HCT116 (cell line): ENCODE measurements at regions not wholly inside any gene's neighbourhood (a gene's known extent, or its start where the extent isn't known, plus 50 kb on each side); places are given as distances from the start of the nearest gene placed in this dataset.
"Not testable (repeated sequence)": the region's sequence is repeated elsewhere in the genome, so short reads cannot be mapped to it uniquely, and the experiment has no call there.

Experiments
- ATAC-seq: fragments of 200-7000 bp; cut with Tn5 transposase; 2 replicates; pipeline ENCODE4 v1.9.1; 2020; ENCODE audit warnings: mild to moderate bottlenecking, moderate library complexity
- BruUV-seq: library from RNA; stranded (reverse); fragments of 400-500 nt; replicated peaks from 2 replicates; lab custom pipeline; 2021; lab: Mats Ljungman, UMichigan
- CTCF ChIA-PET: fragments of 300-600 bp; sonication (Branson Sonifier 250); formaldehyde crosslinking; loops from one replicate; lab custom pipeline; 2021; ENCODE audit warnings: antibody characterized with exemption; lab: Charles Lee
- POLR2A ChIA-PET: fragments of 300-600, 350-600 bp; sonication (Branson Sonifier 250); formaldehyde crosslinking; loops from one replicate; lab custom pipeline; 2021; ENCODE audit warnings: antibody characterized with exemption; lab: Charles Lee
- RAD21 ChIA-PET, 2 experiments: fragments of 300-600 bp; sonication (Branson Sonifier 250); formaldehyde crosslinking; loops; one replicate each; lab custom pipeline; 2023; ENCODE audit warnings: low total read pairs in 2 of 2; ENCODE audit not compliant: uncharacterized antibody in 2 of 2, unreplicated experiment in 2 of 2, low non-redundant PET in 1 of 2; lab: Charles Lee
- DNase-seq: peaks from one replicate; pipeline ENCODE4 v3.0.0-alpha.2; 2010; ENCODE audit warnings: low read depth, low spot score
- H2AFZ ChIP-seq: fragments of 200-600 bp; shearing (Covaris generic), sonication (generic); 2 replicates; pipeline ENCODE4 v1.6.1; 2017; ENCODE audit warnings: low read depth, mixed run types, mixed read lengths, antibody characterized with exemption, low read length; ENCODE audit not compliant: poor library complexity, severe bottlenecking
- H3K27ac ChIP-seq: 2 replicates; pipeline ENCODE4 v1.5.1; 2012; ENCODE audit warnings: low read depth, low read length
- H3K27me3 ChIP-seq: fragments of 200-600 bp; sonication (generic); 2 replicates; pipeline ENCODE4 v1.6.1; 2016; ENCODE audit warnings: mixed run types, low read length, mixed read lengths; ENCODE audit not compliant: insufficient read depth
- H3K36me3 ChIP-seq, 2 experiments: fragments of 200-500 bp in 1 of 2; fragments of 200-600 bp in 1 of 2; sonication (Bioruptor generic) in 1 of 2; sonication (generic) in 1 of 2; 2 replicates each; pipeline versions ENCODE4 v1.5.1 to v1.6.1; 2014 to 2016; ENCODE audit warnings: low read length in 2 of 2, inconsistent platforms in 1 of 2, mixed read lengths in 1 of 2, mixed run types in 1 of 2; ENCODE audit not compliant: insufficient read depth in 2 of 2, control insufficient read depth in 1 of 2
- H3K4me1 ChIP-seq, 2 experiments: fragments of 200-600 bp in 1 of 2; sonication (generic) in 1 of 2; 2 replicates each; pipeline versions ENCODE4 v1.5.1 to v1.6.1; 2012 to 2017; ENCODE audit warnings: low read length in 2 of 2, inconsistent platforms in 1 of 2, mild to moderate bottlenecking in 1 of 2, mixed read lengths in 1 of 2, mixed run types in 1 of 2, moderate library complexity in 1 of 2; ENCODE audit not compliant: insufficient read depth in 2 of 2, control insufficient read depth in 1 of 2
- H3K4me2 ChIP-seq: fragments of 200-600 bp; sonication (generic); 2 replicates; pipeline ENCODE4 v1.6.1; 2017; ENCODE audit warnings: mixed run types, low read length, mixed read lengths
- H3K4me3 ChIP-seq, 2 experiments: fragments of 200-600 bp in 1 of 2; sonication (generic) in 1 of 2; replicated peaks in 1 of 2; 2 replicates each; pipeline ENCODE4 v1.5.1; 2011 to 2016; ENCODE audit warnings: low read length in 2 of 2, control low read depth in 1 of 2, low read depth in 1 of 2, mild to moderate bottlenecking in 1 of 2, mixed read lengths in 1 of 2, mixed run types in 1 of 2
- H3K79me2 ChIP-seq: fragments of 200-600 bp; sonication (generic); 2 replicates; pipeline ENCODE4 v1.6.1; 2017; ENCODE audit warnings: mild to moderate bottlenecking, mixed run types, low read length, moderate library complexity, mixed read lengths; ENCODE audit not compliant: insufficient read depth
- H3K9ac ChIP-seq: fragments of 200-600 bp; sonication (generic); 2 replicates; pipeline ENCODE4 v1.6.1; 2016; ENCODE audit warnings: low read length, mixed read lengths
- H3K9me2 ChIP-seq: fragments of 200-600 bp; sonication (generic), shearing (Covaris generic); 2 replicates; pipeline ENCODE4 v1.6.1; 2017; ENCODE audit warnings: mixed run types, mild to moderate bottlenecking, moderate library complexity; ENCODE audit not compliant: insufficient read depth
- H3K9me3 ChIP-seq, 2 experiments: fragments of 200-500 bp in 1 of 2; fragments of 200-600 bp in 1 of 2; sonication (Bioruptor generic) in 1 of 2; sonication (generic) in 1 of 2; 2 replicates each; pipeline ENCODE4 v1.6.1; 2014 to 2017; ENCODE audit warnings: low read length in 2 of 2, mixed read lengths in 2 of 2, inconsistent platforms in 1 of 2, low read depth in 1 of 2, mild to moderate bottlenecking in 1 of 2, mixed run types in 1 of 2, moderate library complexity in 1 of 2; ENCODE audit not compliant: control insufficient read depth in 1 of 2, insufficient read depth in 1 of 2
- H4K20me1 ChIP-seq: fragments of 200-600 bp; sonication (generic), shearing (Covaris generic); 2 replicates; pipeline ENCODE4 v1.6.1; 2017; ENCODE audit warnings: mixed run types, mild to moderate bottlenecking, moderate library complexity; ENCODE audit not compliant: insufficient read depth
- intact Hi-C: fragments of 100-400 bp; cut with micrococcal nuclease; formaldehyde crosslinking; loops from 2 replicates; pipeline ENCODE4 v1.10.0; 2022

DNA sequence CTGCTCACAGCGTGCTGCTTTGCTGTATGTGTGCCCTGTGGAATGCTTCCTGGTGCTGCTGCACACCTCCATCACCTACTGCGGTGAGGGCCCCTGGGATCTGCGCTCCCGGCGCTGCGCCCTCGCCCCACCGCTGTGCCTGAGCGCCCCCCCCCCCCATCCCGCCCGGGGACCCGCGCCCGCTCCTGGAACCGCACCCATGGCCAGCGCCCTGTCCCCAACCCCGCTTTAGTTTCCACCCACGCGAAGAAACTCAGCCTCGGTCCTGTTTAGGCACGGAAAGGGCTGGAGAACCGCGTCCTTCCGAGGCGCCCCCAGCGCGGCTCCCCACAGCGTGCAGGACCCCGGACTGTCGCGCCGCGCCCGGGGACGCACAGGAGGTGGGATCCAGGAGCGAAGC lies 265.5 kb downstream of the POTEB3 start:
- H3K27ac ChIP-seq, DNase-seq, CTCF ChIA-PET, H3K4me1 ChIP-seq, H3K4me3 ChIP-seq, H3K79me2 ChIP-seq, ATAC-seq, H3K9me2 ChIP-seq, RAD21 ChIA-PET, H3K9me3 ChIP-seq, H3K4me2 ChIP-seq, H2AFZ ChIP-seq, H3K27me3 ChIP-seq, H4K20me1 ChIP-seq, H3K36me3 ChIP-seq, BruUV-seq, H3K9ac ChIP-seq, intact Hi-C loops, POLR2A ChIA-PET: not testable (repeated sequence)

DNA sequence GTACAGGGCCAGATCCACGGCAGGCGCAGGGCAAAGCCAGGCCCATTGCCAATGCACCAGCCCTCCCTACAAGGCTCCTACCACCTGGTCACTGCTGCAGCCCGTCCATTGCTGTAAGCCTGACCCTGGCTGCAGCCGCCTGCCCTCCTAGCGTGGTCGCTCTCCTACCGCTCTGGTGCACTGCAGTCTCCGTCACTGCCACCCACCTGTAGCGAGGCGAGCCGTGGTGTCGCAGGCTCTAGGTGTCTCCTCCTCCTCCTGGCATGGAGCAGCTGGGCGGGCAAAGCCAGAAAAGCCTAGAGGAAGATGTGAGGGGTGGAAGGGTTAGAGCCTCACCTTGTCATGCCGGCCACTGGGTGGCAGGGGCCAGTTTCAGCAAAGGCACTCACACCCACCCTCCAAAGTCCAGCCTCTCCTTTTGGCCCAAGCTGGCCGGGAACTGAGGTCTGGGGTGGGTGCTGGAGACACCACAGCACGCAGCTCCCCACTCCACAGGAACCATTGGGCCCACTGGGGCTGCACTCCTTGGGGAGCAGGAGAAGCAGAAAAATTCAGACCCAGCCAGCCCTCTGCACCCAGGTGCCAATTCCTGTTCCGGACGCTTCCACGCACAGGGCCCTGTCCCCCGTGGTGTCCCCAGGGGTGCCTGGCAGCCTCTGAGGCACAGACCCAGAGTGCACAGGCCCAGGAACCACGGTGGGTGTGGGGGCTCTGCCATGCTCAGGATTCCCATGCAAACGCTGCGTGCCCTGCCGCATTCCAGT lies 285.3 kb upstream of the POTEB2 start:
- H2AFZ ChIP-seq, H3K9ac ChIP-seq, H3K4me1 ChIP-seq, DNase-seq, H3K9me3 ChIP-seq, H3K27me3 ChIP-seq, H3K79me2 ChIP-seq, intact Hi-C loops, ATAC-seq, H4K20me1 ChIP-seq, RAD21 ChIA-PET, BruUV-seq, H3K4me3 ChIP-seq, H3K9me2 ChIP-seq, H3K27ac ChIP-seq, CTCF ChIA-PET, POLR2A ChIA-PET, H3K36me3 ChIP-seq, H3K4me2 ChIP-seq: not testable (repeated sequence)

DNA sequence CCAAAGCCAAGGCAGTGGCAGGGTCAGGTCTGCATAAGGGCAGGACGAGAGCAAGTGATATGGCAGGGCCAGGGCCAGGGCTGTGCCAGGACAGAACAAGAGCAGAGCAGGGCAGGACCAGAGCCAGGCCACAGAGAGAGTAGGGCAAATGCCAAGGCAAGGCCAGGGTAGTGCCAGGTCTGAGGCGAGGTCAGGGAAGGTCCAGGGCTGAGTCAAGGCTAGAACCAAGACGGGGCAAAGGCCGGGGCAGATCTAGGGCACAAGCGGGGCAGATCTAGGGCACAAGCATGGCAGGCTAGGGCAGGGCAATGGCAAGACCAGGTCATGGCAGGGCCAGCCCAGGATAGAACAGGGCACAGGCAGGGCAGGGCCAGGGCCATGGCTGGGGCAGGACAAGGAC lies 282.0 kb upstream of the POTEB2 start:
- H4K20me1 ChIP-seq, H3K27me3 ChIP-seq, ATAC-seq, H3K36me3 ChIP-seq, H3K9ac ChIP-seq, H3K79me2 ChIP-seq, RAD21 ChIA-PET, POLR2A ChIA-PET, H3K9me3 ChIP-seq, H3K4me1 ChIP-seq, DNase-seq, H3K27ac ChIP-seq, CTCF ChIA-PET, H2AFZ ChIP-seq, H3K4me2 ChIP-seq, H3K4me3 ChIP-seq, BruUV-seq, intact Hi-C loops, H3K9me2 ChIP-seq: not testable (repeated sequence)

DNA sequence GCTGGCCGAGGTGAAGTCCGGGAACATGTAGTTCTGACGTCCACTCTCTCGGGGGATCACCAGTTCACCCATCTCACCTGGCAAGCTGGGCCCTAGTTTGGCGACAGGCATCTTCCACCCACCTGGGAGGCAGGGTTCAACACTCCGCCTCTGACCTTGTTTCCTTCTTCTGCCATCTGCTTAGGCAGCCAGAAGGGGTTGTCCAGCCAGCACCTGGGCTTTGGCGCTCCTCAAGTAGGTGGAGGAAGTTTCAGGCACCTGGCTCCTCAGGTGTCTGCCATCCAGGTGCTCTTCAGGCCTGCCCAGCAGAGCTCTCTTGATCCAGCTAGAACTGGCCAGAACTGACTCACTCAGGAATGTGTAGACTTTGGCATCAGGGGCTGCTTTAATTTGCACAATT lies 267.8 kb upstream of the POTEB2 start:
- H3K27me3 ChIP-seq, H3K9me3 ChIP-seq, H3K4me3 ChIP-seq, DNase-seq, BruUV-seq, H3K27ac ChIP-seq, H3K79me2 ChIP-seq, RAD21 ChIA-PET, H2AFZ ChIP-seq, ATAC-seq, H4K20me1 ChIP-seq, H3K36me3 ChIP-seq, CTCF ChIA-PET, H3K4me1 ChIP-seq, H3K4me2 ChIP-seq, H3K9me2 ChIP-seq, intact Hi-C loops, POLR2A ChIA-PET, H3K9ac ChIP-seq: not testable (repeated sequence)
